K562 (cell line): ENCODE measurements at regions not wholly inside any gene's neighbourhood (a gene's known extent, or its start where the extent isn't known, plus 50 kb on each side); places are given as distances from the start of the nearest gene placed in this dataset.

ENCODE experiments used
- ATAC-seq: fragments of 200-7000 bp; cut with Tn5 transposase; 3 replicates; pipeline ENCODE4 v1.9.1; 2020; ENCODE audit warnings: moderate library complexity
- BruUV-seq: library from RNA; stranded (reverse); fragments of 400-500 nt; replicated peaks from 2 replicates; lab custom pipeline; 2021; lab: Mats Ljungman, UMichigan
- CTCF ChIA-PET: fragments of 300-600 bp; formaldehyde crosslinking; extraction: SDS; loops from one replicate; lab custom pipeline; 2021; ENCODE audit warnings: low intra/inter-chr PET ratio; lab: Yijun Ruan, JAX
- POLR2A ChIA-PET: fragments of 300-600, 350-650 bp; sonication (Branson Sonifier 250); formaldehyde crosslinking; extraction: SDS; loops from one replicate; lab custom pipeline; 2021; ENCODE audit warnings: antibody characterized with exemption, inconsistent platforms; lab: Yijun Ruan, JAX
- DNase-seq, 4 experiments: peaks; one replicate each; pipeline versions ENCODE4 v3.0.0 to v3.0.0-alpha.2; 2011 to 2018; ENCODE audit warnings: low spot score in 3 of 4, mixed read lengths in 3 of 4; ENCODE audit errors: extremely low read depth in 1 of 4
- FAIRE-seq: peaks from 2 replicates; lab custom pipeline; 2011; peaks lifted over from hg19 to GRCh38; lab: Jason Lieb, UNC
- H2AFZ ChIP-seq: 2 replicates; pipeline ENCODE4 v1.6.0; 2011; ENCODE audit warnings: low read depth, low read length, control low read depth, inconsistent platforms
- H3K27ac ChIP-seq: fragments of 200-600 bp; 3 replicates; pipeline ENCODE4 v1.8.0; 2011; ENCODE audit warnings: low read depth, mild to moderate bottlenecking, control low read depth, inconsistent platforms, low read length, moderate library complexity, mixed read lengths; ENCODE audit errors: extremely low read depth
- H3K27me3 ChIP-seq, 2 experiments: fragments of 300-600 bp in 1 of 2; 2 replicates in 1 of 2; 3 replicates in 1 of 2; pipeline versions ENCODE4 v1.6.0 to v1.8.0; 2011; ENCODE audit warnings: inconsistent platforms in 2 of 2, low read length in 2 of 2, mild to moderate bottlenecking in 1 of 2, mixed read lengths in 1 of 2, moderate library complexity in 1 of 2; ENCODE audit not compliant: control insufficient read depth in 2 of 2, insufficient read depth in 2 of 2
- H3K36me3 ChIP-seq: fragments of 300-600 bp; 3 replicates; pipeline ENCODE4 v1.8.0; 2011; ENCODE audit warnings: mild to moderate bottlenecking, low read length, inconsistent platforms; ENCODE audit not compliant: control insufficient read depth, insufficient read depth
- H3K4me1 ChIP-seq, 2 experiments: fragments of 200-600 bp in 1 of 2; replicated peaks in 1 of 2; 2 replicates in 1 of 2; 3 replicates in 1 of 2; pipeline versions ENCODE4 v1.5.1 to v1.8.0; 2011; ENCODE audit warnings: inconsistent platforms in 2 of 2, low read length in 2 of 2, mild to moderate bottlenecking in 1 of 2, mixed read lengths in 1 of 2, moderate library complexity in 1 of 2; ENCODE audit not compliant: control insufficient read depth in 2 of 2, insufficient read depth in 2 of 2
- H3K4me2 ChIP-seq: 2 replicates; pipeline ENCODE4 v1.6.1; 2011; ENCODE audit warnings: low read length, control low read depth, inconsistent platforms, mixed read lengths; ENCODE audit not compliant: insufficient read depth
- H3K4me3 ChIP-seq: fragments of 200-600 bp; sonication (generic), shearing (Covaris generic); 2 replicates; pipeline ENCODE4 v1.5.1; 2016; ENCODE audit warnings: control low read depth, inconsistent platforms
- H3K79me2 ChIP-seq: fragments of 200-600 bp; 3 replicates; pipeline ENCODE4 v1.8.0; 2011; ENCODE audit warnings: low read length, inconsistent platforms; ENCODE audit not compliant: control insufficient read depth, insufficient read depth
- H3K9ac ChIP-seq, 2 experiments: 2 replicates each; pipeline versions ENCODE4 v1.6.0 to v1.6.1; 2011; ENCODE audit warnings: low read depth in 2 of 2, low read length in 2 of 2, control low read depth in 1 of 2, inconsistent platforms in 1 of 2, mild to moderate bottlenecking in 1 of 2, mixed read lengths in 1 of 2; ENCODE audit not compliant: insufficient read depth in 1 of 2
- H3K9me1 ChIP-seq: one replicate; pipeline ENCODE4 v1.6.0; 2011; ENCODE audit warnings: inconsistent platforms, mild to moderate bottlenecking, low read length, moderate library complexity; ENCODE audit not compliant: control insufficient read depth, insufficient read depth
- H3K9me3 ChIP-seq: replicated peaks from 2 replicates; pipeline ENCODE4 v1.5.1; 2011; ENCODE audit warnings: low read depth, low read length, inconsistent platforms; ENCODE audit not compliant: control insufficient read depth, insufficient read depth
- H4K20me1 ChIP-seq: replicated peaks from 2 replicates; pipeline ENCODE4 v1.6.1; 2011; ENCODE audit warnings: low read length, inconsistent platforms, mixed read lengths; ENCODE audit not compliant: control insufficient read depth, insufficient read depth
- CTCFL ChIP-seq: IDR thresholded peaks from 2 replicates; pipeline ENCODE4 v1.6.1; 2011; ENCODE audit warnings: borderline replicate concordance, low read depth, mild to moderate bottlenecking, moderate library complexity, low read length; ENCODE audit not compliant: insufficient read depth, poor library complexity, severe bottlenecking
- ETV1 ChIP-seq: fragments of 450-650 bp; conservative IDR thresholded peaks from 2 replicates; pipeline ENCODE4 v1.6.1; 2016; ENCODE audit warnings: missing genetic modification characterization, control low read depth, low read depth, missing compliant biosample characterization
- MTA2 ChIP-seq: fragments of 450-650 bp; IDR thresholded peaks from 2 replicates; pipeline ENCODE4 v1.6.1; 2016; ENCODE audit warnings: low read depth
- SRF ChIP-seq, 2 experiments: fragments of 250-450, 450-650 bp in 1 of 2; sonication (Bioruptor Pico) in 1 of 2; sonication (generic) in 1 of 2; formaldehyde crosslinking; IDR thresholded peaks; 2 replicates each; pipeline versions ENCODE4 v1.5.0 to v1.5.1; 2020 to 2022; ENCODE audit warnings: mild to moderate bottlenecking in 1 of 2, missing genetic modification reagents in 1 of 2
- ZNF232 ChIP-seq: sonication (generic); formaldehyde crosslinking; IDR thresholded peaks from 2 replicates; pipeline ENCODE4 v1.8.0; 2022; ENCODE audit warnings: mild to moderate bottlenecking, missing genetic modification reagents
- ZNF347 ChIP-seq: fragments of 450-650 bp; formaldehyde crosslinking; IDR thresholded peaks from 2 replicates; pipeline ENCODE4 v1.4.0; 2020; ENCODE audit warnings: low read depth, mild to moderate bottlenecking, moderate library complexity
- ZNF639 ChIP-seq, 2 experiments: fragments of 200-800 bp in 1 of 2; sonication (Bioruptor generic) in 1 of 2; sonication (generic) in 1 of 2; formaldehyde crosslinking in 1 of 2; IDR thresholded peaks in 1 of 2; conservative IDR thresholded peaks in 1 of 2; 2 replicates each; pipeline versions ENCODE4 v1.5.0 to v1.6.1; 2016 to 2020; ENCODE audit warnings: missing compliant biosample characterization in 1 of 2, missing genetic modification characterization in 1 of 2, missing genetic modification reagents in 1 of 2
- WGBS: fragments of 100-300 bp; shearing (Covaris generic); methylation state at CpG from one replicate; pipeline ENCODE4 v1.1.6; 2016; ENCODE audit warnings: low coverage, mixed read lengths; ENCODE audit not compliant: insufficient coverage; ENCODE audit errors: missing lambda C conversion rate; 5-methylcytosine and 5-hydroxymethylcytosine counted together
- in situ Hi-C: fragments of 300-500 bp; cut with MboI; formaldehyde crosslinking; loops from 4 replicates; pipeline ENCODE4 v1.15.0; 2018; ENCODE audit warnings: inconsistent platforms, mixed read lengths
- intact Hi-C: fragments of 100-400 bp; cut with micrococcal nuclease; formaldehyde crosslinking; loops from 2 replicates; pipeline ENCODE4 v1.14.2; 2022
- TF ChIP-seq, protein P1 (sequence below): sonication (generic); formaldehyde crosslinking; IDR thresholded peaks from 2 replicates; pipeline ENCODE4 v1.8.0; 2022; ENCODE audit warnings: mild to moderate bottlenecking, missing genetic modification reagents

- H4K20me1 ChIP-seq = no peaks in the 10 kb centered on the region
- in situ Hi-C loops = no loop called here
- no peak overlapping the region for H2AFZ ChIP-seq
- TF ChIP-seq ZNF232 (CRISPR knock-in tag) (no peak), CTCFL (no peak), ETV1 (tag) (no peak), ZNF639 (CRISPR knock-in tag; conservative IDR thresholded peaks at IDR 0.05 in 1 of 2, IDR thresholded peaks at IDR 0.05 in 1 of 2) (no peak), ZNF347 (CRISPR knock-in tag) (no peak), MTA2 (no peak), SRF (CRISPR knock-in tag; IDR thresholded peaks at IDR 0.05) (no peak)
- TF ChIP-seq, protein P1, sequence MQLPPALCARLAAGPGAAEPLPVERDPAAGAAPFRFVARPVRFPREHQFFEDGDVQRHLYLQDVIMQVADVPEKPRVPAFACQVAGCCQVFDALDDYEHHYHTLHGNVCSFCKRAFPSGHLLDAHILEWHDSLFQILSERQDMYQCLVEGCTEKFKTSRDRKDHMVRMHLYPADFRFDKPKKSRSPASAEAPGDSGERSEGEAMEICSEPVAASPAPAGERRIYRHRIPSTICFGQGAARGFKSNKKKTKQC = no peak
- TF ChIP-seq, all 486 proteins: peak for 0
- Histone ChIP-seq H3K27ac (no peak overlapping the region), H3K36me3 (no peaks in the 10 kb centered on the region), H3K4me3 (no peak overlapping the region), H3K27me3 (no peaks in the 10 kb centered on the region), H3K9ac (no peak overlapping the region), H3K9me3 (no peaks in the 10 kb centered on the region), H3K4me2 (no peak overlapping the region), H3K79me2 (no peaks in the 10 kb centered on the region), H3K4me1 (no peaks in the 10 kb centered on the region), H3K9me1 (no peaks in the 10 kb centered on the region)
- CTCF ChIA-PET = no interaction called here
- WGBS = 0% methylated on average over 6 of the region's 6 CpGs
- POLR2A ChIA-PET = no interaction called here
- ATAC-seq (no peak), DNase-seq (no peak), FAIRE-seq (no peak)
- no TSS peak for BruUV-seq
- intact Hi-C loops = loop anchor here (5.0 kb wide), 1 partner anchor 733 kb away; no protein-coding TSS in a partner anchor
Observed at GRCh38 chr16:76900285-76901263, 290.4 kb upstream of the MON1B start.
